NCI-H1694 treated with DMSO at 0.1 percent for 48 hours (cell line): ENCODE measurements at regions not wholly inside any gene's neighbourhood (a gene's known extent, or its start where the extent isn't known, plus 50 kb on each side); places are given as distances from the start of the nearest gene placed in this dataset.

Experiments used
- DNase-seq: peaks from one replicate; lab custom pipeline; 2025; lab: John Stamatoyannopoulos, UW

GRCh38 chr5:98065261-98065909 lies 708.1 kb upstream of the RGMB start:
- no peak for DNase-seq

DNA sequence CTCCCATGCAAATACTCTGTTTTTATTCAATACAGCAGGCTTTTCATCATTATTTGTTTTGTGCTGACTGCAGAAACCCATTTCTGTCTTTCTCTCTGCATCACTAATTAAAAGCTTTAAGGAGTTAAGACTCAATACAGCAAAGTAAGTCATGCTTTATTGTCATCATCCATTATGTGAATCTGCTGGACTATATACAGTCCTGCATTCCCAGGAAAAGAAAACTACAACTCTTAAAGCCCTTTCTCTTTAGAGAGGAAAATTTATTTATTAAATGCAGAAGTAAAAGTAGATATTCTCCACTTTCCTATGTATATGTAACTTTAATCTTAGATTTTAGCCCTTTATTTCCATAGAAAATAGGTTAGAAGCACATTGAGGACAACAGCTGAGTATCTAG lies 706.6 kb upstream of the RGMB start:
- DNase-seq, result no peak

DNA sequence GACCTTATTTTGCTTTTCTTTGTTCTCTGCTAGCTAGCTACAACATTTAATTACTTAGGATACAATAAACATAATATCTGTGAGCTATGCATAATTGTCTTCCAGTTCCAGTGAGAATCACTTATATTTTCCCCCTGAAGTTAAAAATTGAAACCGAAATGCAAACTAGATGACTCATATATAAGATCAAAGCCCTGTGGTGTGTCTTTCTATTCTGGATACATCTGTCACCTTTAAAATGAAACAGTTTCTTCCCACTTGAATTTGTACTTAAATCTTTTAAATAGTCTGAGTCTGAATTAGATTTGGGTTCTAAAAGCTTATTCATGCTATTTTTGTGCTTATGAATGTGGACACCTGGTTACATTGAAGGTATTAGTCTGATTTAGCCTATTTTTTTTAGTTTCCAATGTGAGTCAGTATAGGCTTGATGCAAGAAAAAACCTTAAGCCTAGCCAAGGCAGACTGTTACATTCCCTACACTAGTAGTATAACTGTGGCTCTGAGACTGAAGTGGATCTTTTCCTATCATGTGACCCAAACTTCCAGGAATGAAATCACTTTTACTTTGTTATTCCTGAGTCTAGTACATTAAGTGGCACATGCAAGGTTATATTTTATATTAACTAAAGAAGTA lies 703.5 kb upstream of the RGMB start:
- DNase-seq, result no peak

DNA sequence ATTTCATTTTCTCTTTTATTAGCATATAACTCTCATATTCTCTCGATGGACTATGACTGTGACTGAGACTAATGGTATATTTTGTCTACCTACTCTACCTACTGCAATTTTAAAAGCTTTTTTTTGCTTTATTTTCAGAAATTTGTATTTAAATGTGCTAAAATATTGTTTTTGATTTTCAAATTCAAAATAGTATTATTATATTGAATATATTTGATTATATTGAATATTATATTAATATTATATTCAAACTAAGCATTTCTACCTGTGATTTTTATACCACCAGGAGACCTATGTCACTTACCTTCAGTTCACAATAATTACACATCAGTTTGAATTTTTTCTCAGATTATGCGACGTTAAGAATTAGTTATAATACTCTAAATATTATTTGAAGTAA lies 700.5 kb upstream of the RGMB start:
- DNase-seq, result no peak

DNA sequence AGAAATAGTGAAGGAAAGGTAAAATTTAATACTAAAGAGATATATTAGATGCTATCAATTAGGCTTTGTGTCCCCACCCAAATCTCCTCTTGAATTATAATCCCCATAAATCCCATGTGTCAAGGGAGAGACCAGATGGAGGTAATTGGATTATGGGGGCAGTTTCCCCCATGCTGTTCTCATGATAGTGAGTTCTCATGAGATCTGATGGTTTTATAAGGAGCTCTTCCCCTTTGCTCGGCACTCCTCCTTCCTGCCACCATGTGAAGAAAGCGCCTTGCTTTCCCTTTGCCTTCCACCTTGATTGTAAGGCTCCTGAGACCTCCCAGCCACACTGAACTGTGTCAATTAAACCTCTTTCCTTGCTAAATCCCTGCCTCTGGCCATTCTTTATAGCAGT lies 697.0 kb upstream of the RGMB start:
- DNase-seq, result no peak

- no peak for DNase-seq
These were observed 687.9 kb upstream of the RGMB start for GRCh38 chr5:98085593-98085992.

DNA sequence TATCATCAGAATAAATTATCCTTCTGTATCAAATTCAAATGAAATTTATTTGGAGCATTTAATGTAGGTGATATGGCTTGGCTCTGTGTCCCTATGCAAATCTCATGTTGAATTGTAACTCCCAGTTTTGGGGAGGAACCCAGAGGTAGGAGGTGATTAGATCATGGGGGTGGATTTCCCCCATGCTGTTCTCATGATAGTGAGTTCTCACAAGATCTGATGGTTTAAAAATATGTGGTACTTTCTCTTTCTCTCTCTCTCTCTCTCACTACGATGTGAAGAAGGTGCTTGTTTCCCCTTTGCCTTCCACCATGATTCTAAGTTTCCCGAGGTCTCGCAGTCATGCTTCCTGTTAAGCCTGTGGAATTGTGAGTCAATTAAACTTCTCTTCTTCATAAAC lies 678.4 kb upstream of the RGMB start:
- no peak for DNase-seq

- DNase-seq, result no peak
These were observed 677.3 kb upstream of the RGMB start for GRCh38 chr5:98096155-98096554.

- no peak for DNase-seq
These were observed 673.9 kb upstream of the RGMB start for GRCh38 chr5:98099448-98100105.

GRCh38 chr5:98101131-98101530 lies 672.3 kb upstream of the RGMB start:
- no peak for DNase-seq

- no peak for DNase-seq
These were observed 670.5 kb upstream of the RGMB start for GRCh38 chr5:98102936-98103335.

DNA sequence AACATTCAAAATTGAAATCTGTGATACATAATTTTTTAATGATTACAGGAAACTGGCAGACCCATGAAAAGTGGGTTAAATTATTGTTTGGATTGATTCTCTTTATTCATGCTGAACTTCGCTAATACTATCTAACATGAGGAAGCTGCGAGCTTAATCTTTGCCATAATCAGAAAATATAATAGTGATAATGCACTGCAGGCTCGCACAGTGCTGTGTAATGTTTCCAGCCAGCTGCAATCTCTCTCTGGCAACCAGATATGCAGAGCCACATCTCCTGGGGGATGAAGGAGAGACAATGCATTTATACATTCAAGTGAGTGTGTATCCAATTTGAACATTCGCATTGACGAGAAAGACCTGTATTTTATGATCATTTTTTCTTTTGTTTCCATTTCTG lies 669.7 kb upstream of the RGMB start:
- DNase-seq, result no peak

DNA sequence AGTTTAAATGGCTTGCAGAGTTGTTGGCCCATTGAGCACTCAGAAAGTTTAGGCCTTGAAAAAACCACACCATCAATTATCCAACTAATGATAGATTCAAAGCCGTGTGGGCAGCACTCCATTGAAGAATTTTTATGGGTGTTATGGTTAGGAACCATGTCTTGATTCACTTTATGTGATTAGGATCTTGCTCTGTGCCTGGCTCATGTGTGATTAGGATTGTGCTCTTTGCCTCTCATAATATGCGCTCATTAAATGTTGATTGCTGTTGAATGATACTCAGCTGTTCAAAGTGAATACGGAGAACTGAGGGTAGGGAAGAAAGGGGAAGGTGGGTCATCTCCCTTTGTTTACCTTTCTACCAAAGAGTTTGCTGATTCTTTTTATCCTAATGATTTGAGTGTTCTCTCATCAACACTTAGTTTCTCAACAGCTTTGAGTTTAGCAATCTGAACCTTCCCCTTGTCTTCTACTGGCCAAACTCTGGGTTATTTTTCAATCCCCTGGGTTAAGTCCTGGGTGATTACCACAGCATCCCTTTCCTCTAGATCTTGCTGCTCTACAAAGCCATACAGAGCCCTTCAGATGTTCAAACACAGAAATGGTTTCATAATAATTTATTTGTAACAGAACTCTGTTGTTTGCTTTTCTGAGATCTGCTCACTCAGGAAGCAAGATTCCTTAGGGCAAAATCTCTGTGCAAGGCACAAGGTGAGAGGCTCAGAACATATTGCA lies 668.8 kb upstream of the RGMB start:
- DNase-seq, result no peak

GRCh38 chr5:98105681-98106080 lies 667.8 kb upstream of the RGMB start:
- DNase-seq, result no peak

GRCh38 chr5:98106116-98107031 lies 667.1 kb upstream of the RGMB start:
- no peak for DNase-seq

DNA sequence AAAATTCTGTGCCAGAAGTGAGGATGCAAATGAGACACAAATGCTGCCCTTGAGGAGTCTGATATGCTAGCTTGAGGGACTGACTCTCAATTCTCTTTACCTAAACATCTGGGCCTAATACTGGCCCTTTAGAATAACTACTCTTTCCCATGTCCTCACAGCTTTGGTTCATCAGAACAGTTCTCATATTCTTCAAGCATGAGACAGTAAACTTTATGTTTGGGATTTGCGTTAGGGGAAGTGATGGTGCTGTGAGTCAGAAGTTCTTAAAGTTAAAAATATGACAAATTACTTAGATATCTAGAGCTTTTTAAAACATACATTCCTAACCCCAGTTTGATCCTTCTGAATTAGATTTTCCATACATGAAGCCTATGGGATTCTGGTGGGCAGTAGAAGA lies 665.0 kb upstream of the RGMB start:
- no peak for DNase-seq

DNA sequence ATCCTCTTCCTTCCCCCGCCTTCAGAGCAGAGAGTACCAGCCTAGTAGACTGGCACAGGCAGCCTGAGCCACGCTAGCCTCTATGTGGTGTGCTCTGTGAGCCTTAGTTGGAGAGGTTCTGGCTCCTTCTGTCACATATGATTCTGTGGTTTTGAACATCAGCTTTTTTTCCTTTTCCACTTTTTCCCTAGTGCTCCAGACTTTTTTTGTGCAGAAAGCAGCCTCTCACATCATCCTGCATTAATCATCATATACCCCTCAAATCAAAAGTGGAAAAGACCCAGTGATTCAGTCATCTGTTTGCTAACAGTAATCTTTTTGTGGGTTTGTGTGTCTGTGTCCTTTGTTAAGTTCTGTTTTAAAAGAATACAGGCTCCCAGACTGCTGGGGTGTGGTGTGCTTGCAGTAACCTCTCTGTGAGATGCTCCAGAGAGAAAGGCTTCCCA lies 663.9 kb upstream of the RGMB start:
- no peak for DNase-seq

DNA sequence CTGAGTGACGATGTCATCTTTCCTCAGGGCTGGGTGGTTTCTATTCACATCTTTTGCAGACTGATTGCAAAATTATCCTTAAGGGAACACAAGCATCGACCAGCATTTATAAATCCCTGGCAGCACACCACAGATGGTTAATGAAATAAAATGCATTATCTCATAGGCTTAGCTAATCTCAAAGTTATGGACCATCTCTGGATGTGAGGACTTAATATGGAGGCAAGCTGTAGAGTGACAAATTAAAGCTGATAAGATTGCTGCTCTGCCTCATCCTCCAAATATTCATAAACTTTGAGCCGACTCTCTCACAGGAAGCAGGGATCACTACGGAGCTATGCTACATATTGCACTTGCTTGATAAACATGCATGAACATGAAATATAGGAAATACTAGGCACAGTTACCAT lies 663.2 kb upstream of the RGMB start:
- no peak for DNase-seq

- no peak for DNase-seq
These were observed 662.7 kb upstream of the RGMB start for GRCh38 chr5:98110791-98111190.

GRCh38 chr5:98111686-98112085 lies 661.8 kb upstream of the RGMB start:
- DNase-seq, result no peak

DNA sequence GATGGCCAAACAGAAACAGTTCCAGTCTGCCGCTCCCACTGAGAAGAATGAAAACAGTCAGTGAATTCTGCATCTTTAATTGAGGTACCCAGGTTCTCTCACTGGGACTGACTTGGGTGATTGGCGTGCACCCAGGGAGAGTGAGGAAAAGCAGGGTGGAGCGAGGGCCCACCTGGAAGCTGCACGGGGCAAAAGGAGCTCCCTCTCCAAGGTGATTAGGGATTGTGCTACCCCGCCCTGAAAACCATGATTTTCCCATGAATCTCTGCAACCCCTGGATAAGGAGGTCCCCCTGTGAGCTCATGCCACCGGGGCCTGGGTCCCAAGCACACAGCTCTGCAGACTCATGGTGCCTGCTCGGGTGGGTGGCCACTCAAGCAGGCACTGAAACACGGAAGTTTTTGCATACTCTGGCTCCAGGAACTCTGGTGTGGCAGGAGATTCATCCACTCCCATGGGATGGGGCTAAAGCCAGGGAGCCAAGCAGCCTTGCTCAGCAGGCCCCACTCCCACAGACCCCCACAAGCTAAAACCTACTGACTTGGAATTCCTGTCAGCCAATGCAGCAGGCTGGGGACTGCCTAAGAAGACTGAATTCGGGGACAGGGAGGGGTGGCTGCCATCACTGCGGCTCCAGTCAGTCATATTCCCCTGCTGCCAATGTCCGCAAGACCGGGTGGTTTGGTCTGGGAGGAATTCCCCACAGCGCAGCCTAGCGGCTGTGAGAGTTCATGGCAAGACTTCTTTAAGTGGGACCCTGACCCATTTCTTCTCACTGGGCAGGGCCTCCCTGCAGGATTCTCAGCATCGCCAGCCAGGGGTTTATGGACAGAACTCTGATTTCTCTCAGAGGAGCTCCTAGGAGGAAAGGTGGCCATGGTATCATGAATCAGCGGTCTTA lies 652.2 kb upstream of the RGMB start:
- no peak for DNase-seq
